ENCODE measurements at regions not wholly inside any gene's neighbourhood (a gene's known extent, or its start where the extent isn't known, plus 50 kb on each side); places are given as distances from the start of the nearest gene placed in this dataset.
"Not testable (repeated sequence)": the region's sequence is repeated elsewhere in the genome, so short reads cannot be mapped to it uniquely, and the experiment has no call there.

GRCh38 chr14:49036266-49036665 is 549.9 kb downstream of the RPS29 start:
- in situ Hi-C loops (cut with HindIII; ENCODE audit: low sequenced_read_pairs), result no loop called here

GRCh38 chr14:49033131-49033530 is 553.0 kb downstream of the RPS29 start:
- in situ Hi-C loops (cut with HindIII; ENCODE audit: low sequenced_read_pairs), result no loop called here

GRCh38 chr14:49031710-49032109 is 554.5 kb downstream of the RPS29 start:
- in situ Hi-C loops (cut with HindIII; ENCODE audit: low sequenced_read_pairs), result not testable (repeated sequence)

- in situ Hi-C loops (cut with HindIII; ENCODE audit: low sequenced_read_pairs), result no loop called here
Measured at GRCh38 chr14:49019467-49020115, 566.6 kb downstream of the RPS29 start.

GRCh38 chr14:49017447-49017846 is 568.7 kb downstream of the RPS29 start:
- in situ Hi-C loops (cut with HindIII; ENCODE audit: low sequenced_read_pairs), result no loop called here

GRCh38 chr14:49016381-49016780 is 569.8 kb downstream of the RPS29 start:
- in situ Hi-C loops (cut with HindIII; ENCODE audit: low sequenced_read_pairs), result no loop called here

- in situ Hi-C loops (cut with HindIII; ENCODE audit: low sequenced_read_pairs), result no loop called here
Measured at GRCh38 chr14:49014476-49014875, 571.7 kb downstream of the RPS29 start.

- in situ Hi-C loops (cut with HindIII; ENCODE audit: low sequenced_read_pairs), result no loop called here
Measured at GRCh38 chr14:49008363-49008762, 577.8 kb downstream of the RPS29 start.

GRCh38 chr14:48991141-48991540 is 595.0 kb downstream of the RPS29 start:
- in situ Hi-C loops (cut with HindIII; ENCODE audit: low sequenced_read_pairs), result no loop called here

- in situ Hi-C loops (cut with HindIII; ENCODE audit: low sequenced_read_pairs), result no loop called here
Measured at GRCh38 chr14:48983351-48983888, 602.8 kb downstream of the RPS29 start.

GRCh38 chr14:48974994-48975393 is 611.2 kb downstream of the RPS29 start:
- in situ Hi-C loops (cut with HindIII; ENCODE audit: low sequenced_read_pairs), result no loop called here

GRCh38 chr14:48973151-48973550 is 613.0 kb downstream of the RPS29 start:
- in situ Hi-C loops (cut with HindIII; ENCODE audit: low sequenced_read_pairs), result no loop called here

GRCh38 chr14:48970943-48971342 is 615.2 kb downstream of the RPS29 start:
- in situ Hi-C loops (cut with HindIII; ENCODE audit: low sequenced_read_pairs), result no loop called here

- in situ Hi-C loops (cut with HindIII; ENCODE audit: low sequenced_read_pairs), result no loop called here
Measured at GRCh38 chr14:48967419-48967818, 618.8 kb downstream of the RPS29 start.

GRCh38 chr14:48963231-48963790 is 622.9 kb downstream of the RPS29 start:
- in situ Hi-C loops (cut with HindIII; ENCODE audit: low sequenced_read_pairs), result no loop called here

- in situ Hi-C loops (cut with HindIII; ENCODE audit: low sequenced_read_pairs), result no loop called here
Measured at GRCh38 chr14:48957486-48957885, 628.7 kb downstream of the RPS29 start.

- in situ Hi-C loops (cut with HindIII; ENCODE audit: low sequenced_read_pairs), result no loop called here
Measured at GRCh38 chr14:48955857-48956256, 630.3 kb downstream of the RPS29 start.

- in situ Hi-C loops (cut with HindIII; ENCODE audit: low sequenced_read_pairs), result no loop called here
Measured at GRCh38 chr14:48954446-48954845, 631.7 kb downstream of the RPS29 start.

- in situ Hi-C loops (cut with HindIII; ENCODE audit: low sequenced_read_pairs), result no loop called here
Measured at GRCh38 chr14:48944809-48945208, 641.4 kb downstream of the RPS29 start.

- in situ Hi-C loops (cut with HindIII; ENCODE audit: low sequenced_read_pairs), result no loop called here
Measured at GRCh38 chr14:48943913-48944312, 642.3 kb downstream of the RPS29 start.

GRCh38 chr14:48937541-48938195 is 648.5 kb downstream of the RPS29 start:
- in situ Hi-C loops (cut with HindIII; ENCODE audit: low sequenced_read_pairs), result no loop called here

- in situ Hi-C loops (cut with HindIII; ENCODE audit: low sequenced_read_pairs), result no loop called here
Measured at GRCh38 chr14:48936849-48937248, 649.3 kb downstream of the RPS29 start.
